Kidney epithelial cell (primary cell): ENCODE measurements at regions not wholly inside any gene's neighbourhood (a gene's known extent, or its start where the extent isn't known, plus 50 kb on each side); places are given as distances from the start of the nearest gene placed in this dataset.
A peak's percentile ranks its signal among the peaks of the same experiment; 100 is the strongest.

ENCODE experiments used
- DNase-seq: peaks from one replicate; pipeline ENCODE4 v3.0.0-alpha.2; 2010; ENCODE audit warnings: low read depth
- H3K27me3 ChIP-seq: 2 replicates; pipeline ENCODE4 v1.6.0; 2011; ENCODE audit warnings: low read length; ENCODE audit not compliant: control insufficient read depth, insufficient read depth
- H3K36me3 ChIP-seq: 2 replicates; pipeline ENCODE4 v1.5.1; 2011; ENCODE audit warnings: low read length; ENCODE audit not compliant: control insufficient read depth, insufficient read depth
- H3K4me3 ChIP-seq: 2 replicates; pipeline ENCODE4 v1.5.1; 2011; ENCODE audit warnings: low read depth, mild to moderate bottlenecking, control low read depth, low read length
- CTCF ChIP-seq: IDR thresholded peaks from 2 replicates; pipeline ENCODE4 v1.5.1; 2011; ENCODE audit warnings: mild to moderate bottlenecking, moderate library complexity, low read length, control low read depth, inconsistent platforms; ENCODE audit not compliant: insufficient read depth, poor library complexity, severe bottlenecking

GRCh38 chr18:4808891-4809290, 353.8 kb upstream of the DLGAP1 start:
- no peaks in the 10 kb centered on the region for H3K27me3 ChIP-seq
- no peaks in the 10 kb centered on the region for H3K36me3 ChIP-seq
- H3K4me3 ChIP-seq, result no peak overlapping the region
- no peak for TF ChIP-seq CTCF
- no peak for DNase-seq

GRCh38 chr18:4807604-4808293, 352.6 kb upstream of the DLGAP1 start:
- DNase-seq, result peak; percentile 1
- TF ChIP-seq CTCF, result no peak
- no peaks in the 10 kb centered on the region for H3K27me3 ChIP-seq
- H3K36me3 ChIP-seq, result no peaks in the 10 kb centered on the region
- no peak overlapping the region for H3K4me3 ChIP-seq

- Histone ChIP-seq H3K4me3 (no peak overlapping the region), H3K27me3 (no peaks in the 10 kb centered on the region), H3K36me3 (no peaks in the 10 kb centered on the region)
- no peak for DNase-seq
- TF ChIP-seq CTCF, result no peak
These were observed 351.2 kb upstream of the DLGAP1 start for GRCh38 chr18:4806331-4806730.

GRCh38 chr18:4802296-4802695, 347.2 kb upstream of the DLGAP1 start:
- Histone ChIP-seq H3K27me3 (no peaks in the 10 kb centered on the region), H3K4me3 (no peak overlapping the region), H3K36me3 (no peaks in the 10 kb centered on the region)
- no peak for DNase-seq
- TF ChIP-seq CTCF, result no peak

GRCh38 chr18:4801151-4801550, 346.0 kb upstream of the DLGAP1 start:
- no peak for DNase-seq
- no peak overlapping the region for H3K4me3 ChIP-seq
- TF ChIP-seq CTCF, result no peak
- no peaks in the 10 kb centered on the region for H3K36me3 ChIP-seq
- H3K27me3 ChIP-seq, result no peaks in the 10 kb centered on the region
